GM12891 (cell line): ENCODE measurements at regions not wholly inside any gene's neighbourhood (a gene's known extent, or its start where the extent isn't known, plus 50 kb on each side); places are given as distances from the start of the nearest gene placed in this dataset.

Source experiments
- DNase-seq: peaks from one replicate; pipeline ENCODE4 v3.0.0; 2011; ENCODE audit warnings: low spot score; ENCODE audit not compliant: insufficient read length
- FAIRE-seq: peaks from 2 replicates; lab custom pipeline; 2011; peaks lifted over from hg19 to GRCh38; lab: Jason Lieb, UNC
- PAX5 ChIP-seq: IDR thresholded peaks from 2 replicates; pipeline ENCODE4 v1.6.1; 2011; ENCODE audit warnings: low read length, moderate library complexity, mild to moderate bottlenecking; ENCODE audit not compliant: insufficient read depth, severe bottlenecking
- POLR2A ChIP-seq: IDR thresholded peaks from 2 replicates; pipeline ENCODE4 v1.6.1; 2011; ENCODE audit warnings: low read depth, low read length, control low read depth
- POLR2AphosphoS5 ChIP-seq: IDR thresholded peaks from 2 replicates; pipeline ENCODE4 v1.6.1; 2011; ENCODE audit warnings: low read depth, low read length, control low read depth
- POU2F2 ChIP-seq: IDR thresholded peaks from 2 replicates; pipeline ENCODE4 v1.6.1; 2011; ENCODE audit warnings: low read depth, mild to moderate bottlenecking, control low read depth, low read length, moderate library complexity
- SPI1 ChIP-seq: IDR thresholded peaks from 2 replicates; pipeline ENCODE4 v1.6.1; 2011; ENCODE audit warnings: low read depth, low read length, control low read depth
- TAF1 ChIP-seq: IDR thresholded peaks from 2 replicates; pipeline ENCODE4 v1.6.1; 2011; ENCODE audit warnings: low read depth, low read length, control low read depth

- DNase-seq (no peak), FAIRE-seq (no peak)
- TF ChIP-seq POLR2AphosphoS5 (no peak), POLR2A (no peak), TAF1 (no peak), SPI1 (no peak), PAX5 (no peak), POU2F2 (no peak)
These were observed 1261.8 kb downstream of the SLITRK5 start for GRCh38 chr13:88932950-88933349.

- no peak for DNase-seq
- FAIRE-seq, result no peak
- TF ChIP-seq POLR2A, result no peak
- TF ChIP-seq SPI1, result no peak
- TF ChIP-seq POLR2AphosphoS5, result no peak
- no peak for TF ChIP-seq PAX5
- no peak for TF ChIP-seq POU2F2
These were observed 1266.2 kb downstream of the SLITRK5 start for GRCh38 chr13:88937384-88937783.

- FAIRE-seq, result no peak
- no peak for TF ChIP-seq POLR2A
- TF ChIP-seq TAF1, result no peak
- TF ChIP-seq SPI1, result no peak
- no peak for TF ChIP-seq POLR2AphosphoS5
- no peak for TF ChIP-seq PAX5
- no peak for TF ChIP-seq POU2F2
- DNase-seq, result no peak
These were observed 1274.6 kb downstream of the SLITRK5 start for GRCh38 chr13:88945793-88946192.

GRCh38 chr13:88948501-88948900, 1277.3 kb downstream of the SLITRK5 start:
- no peak for DNase-seq
- FAIRE-seq, result no peak
- no peak for TF ChIP-seq PAX5

- FAIRE-seq, result no peak
- no peak for DNase-seq
These were observed 1287.7 kb downstream of the SLITRK5 start for GRCh38 chr13:88958821-88959220.

GRCh38 chr13:88976466-88976865, 1305.3 kb downstream of the SLITRK5 start:
- FAIRE-seq (no peak), DNase-seq (no peak)
- TF ChIP-seq POU2F2, result no peak
- TF ChIP-seq TAF1, result no peak
- no peak for TF ChIP-seq POLR2AphosphoS5
- no peak for TF ChIP-seq PAX5
- TF ChIP-seq POLR2A, result no peak
- TF ChIP-seq SPI1, result no peak

More at GRCh38 chr13:88958821-88959220, 1287.7 kb downstream of the SLITRK5 start:
- TF ChIP-seq PAX5, result no peak
- no peak for TF ChIP-seq SPI1
- TF ChIP-seq POLR2AphosphoS5, result no peak
- TF ChIP-seq TAF1, result no peak
- TF ChIP-seq POLR2A, result no peak
- TF ChIP-seq POU2F2, result no peak

GRCh38 chr13:88978607-88979006, 1307.4 kb downstream of the SLITRK5 start:
- no peak for TF ChIP-seq POLR2A
- no peak for TF ChIP-seq TAF1
- TF ChIP-seq POU2F2, result no peak
- TF ChIP-seq SPI1, result no peak
- TF ChIP-seq POLR2AphosphoS5, result no peak
- TF ChIP-seq PAX5, result no peak
- no peak for FAIRE-seq
- DNase-seq, result no peak

GRCh38 chr13:88979465-88980175, 1308.4 kb downstream of the SLITRK5 start:
- TF ChIP-seq POU2F2, result no peak
- TF ChIP-seq POLR2AphosphoS5, result no peak
- no peak for TF ChIP-seq PAX5
- no peak for TF ChIP-seq POLR2A
- no peak for TF ChIP-seq SPI1
- TF ChIP-seq TAF1, result no peak
- DNase-seq (no peak), FAIRE-seq (peak; percentile 60)

GRCh38 chr13:89003656-89004055, 1332.5 kb downstream of the SLITRK5 start:
- TF ChIP-seq SPI1 (no peak), TAF1 (no peak), POLR2A (no peak), POLR2AphosphoS5 (no peak), POU2F2 (no peak), PAX5 (no peak)
- FAIRE-seq, result no peak
- DNase-seq, result no peak

GRCh38 chr13:89011615-89012014, 1340.4 kb downstream of the SLITRK5 start:
- FAIRE-seq, result no peak
- no peak for TF ChIP-seq SPI1
- no peak for TF ChIP-seq PAX5
- no peak for TF ChIP-seq POLR2AphosphoS5
- no peak for TF ChIP-seq POU2F2
- TF ChIP-seq TAF1, result no peak
- no peak for TF ChIP-seq POLR2A
- no peak for DNase-seq
